22Rv1 (cell line): ENCODE measurements at regions not wholly inside any gene's neighbourhood (a gene's known extent, or its start where the extent isn't known, plus 50 kb on each side); places are given as distances from the start of the nearest gene placed in this dataset.
"Not testable (repeated sequence)": the region's sequence is repeated elsewhere in the genome, so short reads cannot be mapped to it uniquely, and the experiment has no call there.

Experiments used
- H3K27ac ChIP-seq: fragments of 450-650 bp; 2 replicates; pipeline ENCODE4 v1.5.1; 2017
- ZFX ChIP-seq: fragments of 450-650 bp; IDR thresholded peaks from 2 replicates; pipeline ENCODE4 v1.6.1; 2017; ENCODE audit warnings: antibody characterized with exemption, borderline replicate concordance
- TF ChIP-seq, protein P1 (sequence below): fragments of 450-650 bp; IDR thresholded peaks from 2 replicates; pipeline ENCODE4 v1.5.1; 2017; ENCODE audit warnings: mild to moderate bottlenecking

DNA sequence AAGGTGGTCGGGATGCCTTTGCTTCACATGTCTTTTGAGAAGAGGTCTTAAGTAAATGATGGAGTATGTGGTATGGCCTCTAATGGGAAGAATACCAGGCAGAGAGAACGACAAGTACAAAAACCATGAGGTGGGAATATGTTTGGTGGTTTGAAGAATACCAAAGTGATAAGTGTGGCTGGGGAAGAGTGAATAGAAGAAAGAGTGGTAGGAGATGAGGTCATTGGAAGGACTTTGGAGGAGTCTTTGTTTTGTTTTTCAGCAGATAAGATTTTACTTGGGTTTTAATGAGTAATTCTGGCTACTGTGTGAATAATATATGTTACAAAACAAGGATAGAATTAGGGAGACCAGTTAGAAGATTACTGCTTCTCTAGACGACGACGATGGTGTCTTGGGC lies 515.4 kb downstream of the RAB38 start:
- H3K27ac ChIP-seq: no peak overlapping the region
- no peak for TF ChIP-seq ZFX
- TF ChIP-seq, protein P1, sequence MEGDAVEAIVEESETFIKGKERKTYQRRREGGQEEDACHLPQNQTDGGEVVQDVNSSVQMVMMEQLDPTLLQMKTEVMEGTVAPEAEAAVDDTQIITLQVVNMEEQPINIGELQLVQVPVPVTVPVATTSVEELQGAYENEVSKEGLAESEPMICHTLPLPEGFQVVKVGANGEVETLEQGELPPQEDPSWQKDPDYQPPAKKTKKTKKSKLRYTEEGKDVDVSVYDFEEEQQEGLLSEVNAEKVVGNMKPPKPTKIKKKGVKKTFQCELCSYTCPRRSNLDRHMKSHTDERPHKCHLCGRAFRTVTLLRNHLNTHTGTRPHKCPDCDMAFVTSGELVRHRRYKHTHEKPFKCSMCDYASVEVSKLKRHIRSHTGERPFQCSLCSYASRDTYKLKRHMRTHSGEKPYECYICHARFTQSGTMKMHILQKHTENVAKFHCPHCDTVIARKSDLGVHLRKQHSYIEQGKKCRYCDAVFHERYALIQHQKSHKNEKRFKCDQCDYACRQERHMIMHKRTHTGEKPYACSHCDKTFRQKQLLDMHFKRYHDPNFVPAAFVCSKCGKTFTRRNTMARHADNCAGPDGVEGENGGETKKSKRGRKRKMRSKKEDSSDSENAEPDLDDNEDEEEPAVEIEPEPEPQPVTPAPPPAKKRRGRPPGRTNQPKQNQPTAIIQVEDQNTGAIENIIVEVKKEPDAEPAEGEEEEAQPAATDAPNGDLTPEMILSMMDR: no peak

DNA sequence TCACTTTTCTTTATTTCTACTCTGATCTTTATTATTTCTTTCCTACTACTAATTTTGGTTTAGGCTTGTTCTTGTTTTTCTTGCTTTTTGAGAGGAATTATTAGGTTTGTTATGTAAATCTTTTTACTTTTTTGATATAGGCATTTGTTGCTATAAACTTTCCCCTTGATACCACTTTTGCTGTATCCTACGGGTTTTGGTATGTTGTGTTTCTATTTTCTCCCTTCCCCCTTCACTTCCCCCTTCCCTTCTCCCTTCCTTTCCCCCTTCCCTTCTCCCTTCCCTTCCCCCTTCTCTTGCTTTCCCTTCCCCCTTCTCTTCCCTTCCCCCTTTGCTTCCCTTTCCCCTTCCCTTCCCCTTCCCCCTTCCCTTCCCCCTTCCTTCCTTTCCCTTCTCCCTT lies 529.6 kb downstream of the RAB38 start:
- no peak overlapping the region for H3K27ac ChIP-seq
- TF ChIP-seq, protein P1: no peak
- TF ChIP-seq ZFX: no peak

DNA sequence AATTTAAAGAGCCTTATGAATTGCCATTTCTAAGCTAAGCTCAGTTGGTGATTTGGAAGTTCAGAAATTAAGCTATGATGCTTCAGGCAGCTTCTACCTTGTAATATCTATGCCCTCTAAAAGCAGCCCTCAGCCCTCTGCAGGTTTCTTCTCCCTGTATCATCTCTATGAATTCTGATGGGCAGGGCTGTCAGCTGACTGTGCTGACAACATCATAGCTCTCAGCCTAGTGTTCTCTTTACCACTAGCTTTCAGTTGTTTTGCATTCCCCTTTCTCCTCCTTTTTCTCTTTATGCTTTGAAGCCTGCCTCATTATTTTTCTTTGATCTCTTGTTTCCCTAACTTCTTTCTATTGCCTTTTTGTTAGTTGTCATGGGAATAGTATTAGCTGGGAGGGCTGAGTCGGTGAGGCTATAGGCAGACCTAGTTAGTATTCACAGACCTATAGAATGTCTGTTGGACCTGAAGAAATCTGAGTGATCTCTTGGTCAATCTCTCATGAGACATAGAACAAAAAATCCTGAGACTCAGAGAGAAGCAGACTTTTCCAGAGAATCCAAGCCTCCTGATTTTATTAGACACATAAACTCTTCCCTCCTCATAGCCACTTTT lies 535.4 kb downstream of the RAB38 start:
- TF ChIP-seq, protein P1: no peak
- no peak for TF ChIP-seq ZFX
- H3K27ac ChIP-seq: no peak overlapping the region

DNA sequence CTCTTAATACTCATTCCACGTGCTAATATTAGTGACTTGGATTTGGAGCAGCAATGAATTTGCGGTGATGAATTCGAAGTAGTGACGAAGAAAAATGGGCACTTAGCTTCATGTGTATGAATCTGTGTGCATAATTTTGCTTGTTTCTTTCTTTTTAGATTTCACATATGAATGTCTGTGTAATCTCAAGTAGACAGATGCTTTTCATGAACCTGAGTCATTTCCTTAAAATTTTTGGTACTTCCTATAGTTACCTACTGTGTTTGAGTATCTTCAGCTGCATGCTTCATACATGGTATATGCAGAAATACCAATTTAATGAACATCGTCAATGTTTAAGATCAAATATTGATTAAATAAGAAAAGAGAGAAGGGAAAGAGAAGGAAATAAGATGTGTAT lies 540.2 kb downstream of the RAB38 start:
- no peak overlapping the region for H3K27ac ChIP-seq
- TF ChIP-seq, protein P1: no peak
- no peak for TF ChIP-seq ZFX

DNA sequence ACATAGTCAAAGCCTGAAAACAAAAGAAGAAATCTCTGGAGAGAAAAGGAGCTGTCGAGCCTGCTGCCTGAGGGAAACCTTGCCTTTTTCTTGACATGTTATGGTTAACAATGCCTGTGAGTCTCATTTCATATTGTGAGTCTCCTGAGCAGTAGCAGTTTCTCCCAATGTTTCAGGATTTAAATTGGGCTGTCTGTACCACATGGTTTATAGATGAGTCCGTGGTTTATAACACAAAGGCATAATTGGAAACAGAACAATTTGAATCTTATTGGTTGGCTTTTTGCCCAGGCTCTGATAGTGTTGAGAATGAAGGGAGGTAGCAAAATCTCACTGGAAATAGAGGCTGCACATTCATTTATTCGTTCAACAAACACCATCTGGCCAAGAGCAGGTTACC lies 540.9 kb downstream of the RAB38 start:
- TF ChIP-seq ZFX: no peak
- TF ChIP-seq, protein P1: no peak
- no peak overlapping the region for H3K27ac ChIP-seq

DNA sequence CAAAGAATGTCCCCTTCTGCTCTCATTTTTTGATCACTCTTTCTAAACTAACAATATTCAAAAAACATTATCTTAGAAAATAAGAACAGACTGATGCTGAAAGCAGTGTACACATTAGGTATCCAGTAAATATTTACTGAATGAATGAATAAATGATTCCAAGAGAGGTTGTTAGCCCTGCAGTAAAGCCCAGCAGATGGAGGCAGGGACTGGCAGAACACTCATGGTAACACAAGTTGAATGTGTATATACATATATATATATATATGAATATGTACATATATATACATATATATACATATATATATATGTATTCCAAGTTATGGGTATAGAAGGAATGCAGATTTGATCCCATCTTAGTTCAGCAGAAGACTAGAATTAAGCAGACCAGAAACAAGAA lies 546.3 kb downstream of the RAB38 start:
- TF ChIP-seq ZFX: no peak
- TF ChIP-seq, protein P1: no peak
- no peak overlapping the region for H3K27ac ChIP-seq

DNA sequence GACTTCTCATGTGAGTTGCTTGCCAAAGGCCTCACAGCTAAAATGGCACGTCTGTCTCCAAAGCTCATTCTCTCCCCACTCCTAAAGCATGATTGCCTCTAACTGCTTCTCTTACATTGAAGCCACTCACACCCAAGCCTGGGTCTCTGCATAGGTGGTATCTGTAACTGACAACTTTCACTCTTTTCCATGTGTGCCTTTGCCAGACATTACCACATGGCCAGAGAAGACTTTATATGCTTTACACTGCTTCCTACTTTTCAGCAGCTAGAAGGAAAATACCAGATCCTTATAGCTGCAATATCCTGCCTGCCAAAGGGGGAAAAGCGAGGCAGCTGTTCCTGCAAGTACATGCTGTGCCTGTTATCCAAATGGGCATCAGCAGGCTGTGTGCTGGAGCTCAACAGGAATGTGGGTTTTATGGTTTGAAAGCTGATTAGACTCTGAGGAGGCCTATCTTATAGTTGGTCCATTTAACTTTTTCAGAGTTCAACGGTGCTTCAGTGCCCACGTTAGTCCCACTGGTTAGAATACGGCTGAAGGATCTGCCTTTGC lies 547.1 kb downstream of the RAB38 start:
- TF ChIP-seq, protein P1: no peak
- TF ChIP-seq ZFX: no peak
- H3K27ac ChIP-seq: no peak overlapping the region

DNA sequence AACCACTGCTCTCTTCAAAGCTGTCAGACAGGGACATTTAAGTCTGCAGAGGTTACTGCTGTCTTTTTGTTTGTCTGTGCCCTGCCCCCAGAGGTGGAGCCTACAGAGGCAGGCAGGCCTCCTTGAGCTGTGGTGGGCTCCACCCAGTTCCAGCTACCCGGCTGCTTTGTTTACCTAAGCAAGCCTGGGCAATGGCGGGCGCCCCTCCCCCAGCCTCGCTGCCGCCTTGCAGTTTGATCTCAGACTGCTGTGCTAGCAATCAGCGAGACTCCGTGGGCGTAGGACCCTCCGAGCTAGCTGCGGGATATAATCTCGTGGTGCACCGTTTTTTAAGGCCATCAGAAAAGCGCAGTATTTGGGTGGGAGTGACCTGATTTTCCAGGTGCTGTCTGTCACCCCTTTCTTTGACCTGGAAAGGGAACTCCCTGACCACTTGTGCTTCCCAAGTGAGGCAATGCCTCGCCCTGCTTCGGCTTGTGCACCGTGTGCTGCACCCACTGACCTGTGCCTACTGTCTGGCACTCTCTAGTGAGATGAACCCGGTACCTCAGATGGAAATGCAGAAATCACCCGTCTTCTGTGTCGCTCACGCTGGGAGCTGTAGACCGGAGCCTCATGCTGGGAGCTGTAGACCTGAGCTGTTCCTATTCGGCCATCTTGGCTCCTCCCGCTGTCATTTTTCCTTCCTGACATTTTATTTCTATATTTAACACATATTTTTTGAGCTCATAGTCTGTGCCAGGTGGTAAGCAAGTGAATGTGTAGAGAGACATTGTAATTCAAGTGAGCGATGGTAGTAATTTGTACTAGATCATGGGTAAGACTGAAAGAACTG lies 551.5 kb downstream of the RAB38 start:
- H3K27ac ChIP-seq: not testable (repeated sequence)
